ENCODE measurements at regions not wholly inside any gene's neighbourhood (a gene's known extent, or its start where the extent isn't known, plus 50 kb on each side); places are given as distances from the start of the nearest gene placed in this dataset.
"Not testable (repeated sequence)": the region's sequence is repeated elsewhere in the genome, so short reads cannot be mapped to it uniquely, and the experiment has no call there.

DNA sequence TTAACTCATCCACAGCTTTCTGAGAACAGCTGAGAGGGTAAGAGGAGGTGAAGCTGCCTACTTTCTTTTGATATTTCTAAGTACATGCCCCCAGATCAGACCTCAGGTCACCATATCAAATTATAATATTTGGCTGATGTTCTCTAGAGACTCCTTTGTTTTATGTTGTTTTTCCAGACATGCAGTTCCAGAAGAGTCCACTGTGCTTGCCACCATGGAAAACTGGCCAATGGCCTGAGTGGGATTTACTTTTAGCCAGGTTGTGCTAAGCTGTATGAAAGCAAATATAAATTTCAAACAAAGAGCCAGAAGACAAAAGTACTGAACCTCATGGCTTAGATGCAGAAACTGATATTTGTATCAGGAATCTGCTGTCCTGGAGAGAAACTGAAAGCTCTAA, 123.6 kb upstream of the METTL14 start:
- not testable (repeated sequence) for TF ChIP-seq CTCF, POLR2A (IDR thresholded peaks at IDR 0.05)

Data from Peyer's patch (tissue), 4 donors.